Endothelial cell (in vitro differentiated cells): ENCODE measurements at regions not wholly inside any gene's neighbourhood (a gene's known extent, or its start where the extent isn't known, plus 50 kb on each side); places are given as distances from the start of the nearest gene placed in this dataset.

Experiments used
- DNase-seq: peaks from one replicate; pipeline ENCODE4 v3.0.0; 2021; ENCODE audit warnings: low spot score
- H3K27ac Mint-ChIP-seq: one replicate; pipeline ENCODE4 v1.8.0; 2021; ENCODE audit warnings: mixed read lengths, inconsistent platforms; ENCODE audit not compliant: unreplicated experiment
- H3K27me3 Mint-ChIP-seq: one replicate; pipeline ENCODE4 v1.8.0; 2021; ENCODE audit warnings: mild to moderate bottlenecking, moderate library complexity, mixed read lengths, inconsistent platforms; ENCODE audit not compliant: unreplicated experiment
- H3K36me3 Mint-ChIP-seq: one replicate; pipeline ENCODE4 v1.8.0; 2021; ENCODE audit warnings: mild to moderate bottlenecking, low read depth, mixed read lengths, inconsistent platforms; ENCODE audit not compliant: unreplicated experiment
- H3K4me1 Mint-ChIP-seq: one replicate; pipeline ENCODE4 v1.8.0; 2021; ENCODE audit warnings: mild to moderate bottlenecking, mixed read lengths, inconsistent platforms; ENCODE audit not compliant: unreplicated experiment
- H3K4me3 Mint-ChIP-seq: one replicate; pipeline ENCODE4 v1.8.0; 2021; ENCODE audit warnings: mild to moderate bottlenecking, mixed read lengths, inconsistent platforms; ENCODE audit not compliant: unreplicated experiment
- H3K9me3 Mint-ChIP-seq: one replicate; pipeline ENCODE4 v1.8.0; 2021; ENCODE audit warnings: mixed read lengths, inconsistent platforms; ENCODE audit not compliant: unreplicated experiment
- CTCF ChIP-seq: fragments of 200-600 bp; sonication (generic); IDR thresholded peaks from one replicate; pipeline ENCODE4 v1.5.0; 2021; ENCODE audit warnings: antibody characterized with exemption; ENCODE audit not compliant: unreplicated experiment

DNA sequence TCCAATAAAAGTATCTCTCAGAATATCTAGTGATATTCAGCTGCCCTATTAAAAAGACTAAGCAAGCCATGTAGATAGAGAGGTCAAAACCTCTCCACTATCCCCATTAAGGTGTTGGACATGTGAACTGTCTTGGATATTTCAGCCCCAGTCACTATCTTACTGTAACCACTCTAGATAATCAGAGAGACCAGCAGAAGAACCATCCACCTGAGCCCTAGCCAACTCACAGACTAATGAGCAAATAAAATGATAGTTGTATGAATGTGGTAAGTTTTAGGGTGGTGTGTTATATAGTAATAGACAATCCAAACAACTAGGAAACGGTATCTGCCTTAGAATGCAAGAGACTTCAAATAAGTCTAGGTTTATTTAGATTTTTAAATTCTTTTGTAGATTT lies 268.6 kb upstream of the KLF14 start:
- no peak for TF ChIP-seq CTCF
- Mint-ChIP-seq H3K4me3 (no peak overlapping the region), H3K36me3 (no peaks in the 10 kb centered on the region), H3K4me1 (peaks cover 4% of the 10 kb centered on the region), H3K27me3 (peaks cover 1% of the 10 kb centered on the region), H3K27ac (no peak overlapping the region), H3K9me3 (no peaks in the 10 kb centered on the region)
- no peak for DNase-seq

- no peak overlapping the region for H3K27ac Mint-ChIP-seq
- H3K36me3 Mint-ChIP-seq: no peaks in the 10 kb centered on the region
- H3K27me3 Mint-ChIP-seq: peaks cover 1% of the 10 kb centered on the region
- H3K4me3 Mint-ChIP-seq: no peak overlapping the region
- H3K4me1 Mint-ChIP-seq: peaks cover 4% of the 10 kb centered on the region
- TF ChIP-seq CTCF: no peak
- no peak for DNase-seq
- H3K9me3 Mint-ChIP-seq: no peaks in the 10 kb centered on the region
Measured at GRCh38 chr7:131003634-131004033, 269.6 kb upstream of the KLF14 start.

DNA sequence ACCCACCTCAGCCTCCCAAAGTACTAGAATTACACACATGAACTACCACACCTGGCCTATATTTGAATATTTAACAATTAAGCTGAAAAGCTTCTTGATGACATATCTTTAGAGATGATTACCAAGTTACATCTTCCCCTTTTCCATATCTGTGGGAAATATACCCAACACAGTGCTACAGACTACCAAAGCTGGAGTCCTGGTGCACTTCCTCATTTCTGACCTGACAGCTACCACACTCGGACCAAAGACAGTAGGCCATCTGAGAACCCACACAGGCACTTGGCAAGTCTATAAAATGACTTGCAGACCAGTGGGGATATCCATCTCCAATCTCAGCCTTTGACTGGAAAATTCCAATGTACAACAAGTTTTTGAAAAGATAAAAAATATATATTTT lies 270.4 kb upstream of the KLF14 start:
- H3K27ac Mint-ChIP-seq: no peak overlapping the region
- no peak for TF ChIP-seq CTCF

DNA sequence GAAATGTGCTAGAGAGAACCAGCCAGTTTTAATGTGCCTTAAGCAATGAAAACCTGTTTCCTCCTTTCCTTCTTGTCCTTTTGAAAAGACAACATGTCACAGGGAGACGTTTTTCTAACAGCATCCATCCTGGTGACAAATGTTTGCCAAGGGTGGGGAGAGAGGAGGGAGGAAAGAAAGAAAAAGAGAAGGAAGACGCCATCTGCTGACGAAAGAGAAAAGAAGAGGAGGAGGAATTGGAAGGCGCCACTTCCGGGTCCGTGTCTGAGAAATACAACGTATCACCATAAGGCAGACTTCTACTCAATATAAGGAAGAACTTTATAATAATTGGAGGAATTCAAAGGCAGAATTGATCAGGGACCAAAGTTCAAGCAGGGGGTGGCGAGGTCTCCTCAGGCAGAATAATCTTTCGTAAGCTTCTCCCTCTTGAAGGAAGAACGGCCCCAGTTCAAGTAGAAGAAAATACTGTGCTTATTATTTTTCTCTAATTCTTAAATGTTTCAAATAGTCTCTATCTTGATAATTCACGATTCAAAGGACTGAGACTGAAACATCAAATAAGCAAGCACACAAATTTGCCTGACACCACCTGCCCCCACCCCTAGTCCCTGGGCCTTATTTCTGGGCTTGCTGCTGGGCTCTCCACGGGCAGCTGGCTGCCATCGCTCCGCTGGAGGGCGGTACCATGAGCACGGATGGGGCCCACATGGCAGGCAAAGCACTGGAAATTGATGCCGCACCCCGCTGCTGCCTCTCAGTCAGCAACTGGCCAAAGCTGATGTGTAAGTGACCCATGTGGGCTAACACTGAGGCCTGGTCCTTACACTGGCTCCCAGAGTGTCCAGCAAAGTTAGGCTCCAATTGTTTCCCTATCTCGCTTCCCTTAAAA lies 273.7 kb upstream of the KLF14 start:
- Mint-ChIP-seq H3K9me3 (no peaks in the 10 kb centered on the region), H3K4me3 (no peak overlapping the region), H3K27ac (no peak overlapping the region), H3K36me3 (no peaks in the 10 kb centered on the region), H3K4me1 (peaks cover 4% of the 10 kb centered on the region), H3K27me3 (peaks cover 1% of the 10 kb centered on the region)
- peak; percentile 13 for DNase-seq
- TF ChIP-seq CTCF: no peak

More for the DNA sequence above, 270.4 kb upstream of the KLF14 start:
- H3K4me1 Mint-ChIP-seq: peaks cover 4% of the 10 kb centered on the region
- no peak for DNase-seq
- H3K36me3 Mint-ChIP-seq: no peaks in the 10 kb centered on the region
- H3K4me3 Mint-ChIP-seq: no peak overlapping the region
- H3K27me3 Mint-ChIP-seq: peaks cover 1% of the 10 kb centered on the region
- no peaks in the 10 kb centered on the region for H3K9me3 Mint-ChIP-seq
